CD4-positive, CD25-positive, alpha-beta regulatory T cell (primary cell): ENCODE measurements at regions not wholly inside any gene's neighbourhood (a gene's known extent, or its start where the extent isn't known, plus 50 kb on each side); places are given as distances from the start of the nearest gene placed in this dataset.

ENCODE experiments used
- ATAC-seq, 2 donors: fragments of 150-1000 bp; cut with Tn5 transposase; one replicate each; pipeline ENCODE4 v1.10.0; 2021; ENCODE audit warnings: low read depth in 2 of 2, moderate number of reproducible peaks in 2 of 2, moderate library complexity in 1 of 2
- DNase-seq, 3 donors: peaks; one replicate each; pipeline versions ENCODE4 v3.0.0 to v3.0.0-alpha.2; 2012 to 2022; ENCODE audit warnings: mixed read lengths in 1 of 3
- H3K27ac ChIP-seq: one replicate; pipeline ENCODE4 v1.7.0; 2013; ENCODE audit warnings: mild to moderate bottlenecking, low read length; ENCODE audit not compliant: insufficient read depth, poor library complexity, severe bottlenecking
- H3K27me3 ChIP-seq: one replicate; pipeline ENCODE4 v1.7.0; 2013; ENCODE audit warnings: low read length; ENCODE audit not compliant: control insufficient read depth, insufficient read depth
- H3K36me3 ChIP-seq: one replicate; pipeline ENCODE4 v1.7.0; 2013; ENCODE audit warnings: mild to moderate bottlenecking, low read length, moderate library complexity; ENCODE audit not compliant: control insufficient read depth, insufficient read depth
- H3K4me1 ChIP-seq: 2 replicates; pipeline ENCODE4 v1.7.0; 2013; ENCODE audit warnings: mild to moderate bottlenecking, low read length; ENCODE audit not compliant: insufficient read depth, control insufficient read depth, poor library complexity, severe bottlenecking
- H3K4me3 ChIP-seq: one replicate; pipeline ENCODE4 v1.7.0; 2013; ENCODE audit warnings: low read depth, mild to moderate bottlenecking, low read length, moderate library complexity
- H3K9me3 ChIP-seq, 2 experiments: 1 replicate in 1 of 2; 2 replicates in 1 of 2; pipeline ENCODE4 v1.7.0; 2013; ENCODE audit warnings: low read length in 2 of 2, mild to moderate bottlenecking in 1 of 2, moderate library complexity in 1 of 2; ENCODE audit not compliant: control insufficient read depth in 2 of 2
- H3K27ac Mint-ChIP-seq, 3 donors: one replicate each; pipeline ENCODE4 v1.8.0; 2020 to 2022; ENCODE audit warnings: mild to moderate bottlenecking in 3 of 3, mixed read lengths in 3 of 3, moderate library complexity in 2 of 3
- H3K27me3 Mint-ChIP-seq: one replicate; pipeline ENCODE4 v1.8.0; 2022; ENCODE audit warnings: mild to moderate bottlenecking, mixed read lengths
- H3K36me3 Mint-ChIP-seq: one replicate; pipeline ENCODE4 v1.8.0; 2020; ENCODE audit warnings: mixed read lengths
- H3K4me1 Mint-ChIP-seq, 4 donors: one replicate each; pipeline ENCODE4 v1.8.0; 2020 to 2022; ENCODE audit warnings: mixed read lengths in 4 of 4, mild to moderate bottlenecking in 1 of 4
- H3K4me3 Mint-ChIP-seq, 4 donors: one replicate each; pipeline ENCODE4 v1.8.0; 2020 to 2022; ENCODE audit warnings: mild to moderate bottlenecking in 4 of 4, mixed read lengths in 4 of 4, moderate library complexity in 3 of 4
- H3K9me3 Mint-ChIP-seq, 7 donors: one replicate each; pipeline ENCODE4 v1.8.0; 2020 to 2022; ENCODE audit warnings: mixed read lengths in 7 of 7, mild to moderate bottlenecking in 3 of 7, moderate library complexity in 2 of 7

DNA sequence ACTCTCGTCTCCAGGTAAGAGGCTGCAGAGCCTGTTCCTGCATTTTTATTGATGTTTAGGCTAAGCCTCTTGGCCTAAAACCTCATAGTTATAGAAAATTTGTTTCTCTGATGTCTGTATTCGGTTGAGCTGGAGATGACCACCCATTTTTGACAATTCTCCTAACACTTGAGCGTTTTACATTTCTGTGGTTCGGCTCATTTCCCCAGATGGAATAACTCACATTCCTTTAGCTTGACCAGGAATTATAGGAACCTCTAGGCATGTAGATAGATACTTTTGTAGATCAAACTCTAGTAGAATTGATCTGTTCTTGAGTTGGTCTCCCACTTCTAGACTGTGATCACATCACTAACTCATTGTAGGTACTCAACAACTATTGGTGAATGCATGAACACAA, 172.6 kb upstream of the CADM1 start:
- Mint-ChIP-seq H3K4me1 (no peaks in the 10 kb centered on the region), H3K27ac (no peak overlapping the region), H3K27me3 (no peaks in the 10 kb centered on the region), H3K9me3 (no peaks in the 10 kb centered on the region), H3K36me3 (no peaks in the 10 kb centered on the region), H3K4me3 (no peak overlapping the region)
- Histone ChIP-seq H3K9me3 (peaks cover 0 to 2% of the 10 kb centered on the region in 2 experiments), H3K27me3 (no peaks in the 10 kb centered on the region), H3K27ac (no peak overlapping the region), H3K4me3 (no peak overlapping the region), H3K4me1 (no peaks in the 10 kb centered on the region), H3K36me3 (no peaks in the 10 kb centered on the region)
- DNase-seq: no peak
- no peak for ATAC-seq

GRCh38 chr11:115676206-115676605, 172.0 kb upstream of the CADM1 start:
- no peaks in the 10 kb centered on the region for H3K27me3 Mint-ChIP-seq
- no peak for ATAC-seq

GRCh38 chr11:115674937-115675544, 170.8 kb upstream of the CADM1 start:
- Histone ChIP-seq H3K4me3 (no peak overlapping the region), H3K36me3 (no peaks in the 10 kb centered on the region), H3K9me3 (no peaks in the 10 kb centered on the region), H3K27ac (no peak overlapping the region), H3K27me3 (no peaks in the 10 kb centered on the region), H3K4me1 (no peaks in the 10 kb centered on the region)
- no peaks in the 10 kb centered on the region for H3K4me1 Mint-ChIP-seq
- no peak for ATAC-seq
- no peak for DNase-seq
- H3K27ac Mint-ChIP-seq: no peak overlapping the region
- H3K9me3 Mint-ChIP-seq: peaks cover 0 to under 1% (median 0%) of the 10 kb centered on the region in 7 donors
- H3K4me3 Mint-ChIP-seq: no peak overlapping the region
- no peaks in the 10 kb centered on the region for H3K36me3 Mint-ChIP-seq
- H3K27me3 Mint-ChIP-seq: no peaks in the 10 kb centered on the region

More at GRCh38 chr11:115676206-115676605, 172.0 kb upstream of the CADM1 start:
- DNase-seq: no peak
- peaks cover 0 to 1% of the 10 kb centered on the region in 2 experiments for H3K9me3 ChIP-seq
- no peaks in the 10 kb centered on the region for H3K4me1 Mint-ChIP-seq
- no peak overlapping the region for H3K27ac Mint-ChIP-seq
- H3K9me3 Mint-ChIP-seq: no peaks in the 10 kb centered on the region
- no peaks in the 10 kb centered on the region for H3K4me1 ChIP-seq
- no peak overlapping the region for H3K4me3 Mint-ChIP-seq
- no peaks in the 10 kb centered on the region for H3K36me3 Mint-ChIP-seq
- H3K4me3 ChIP-seq: no peak overlapping the region
- H3K27ac ChIP-seq: no peak overlapping the region
- no peaks in the 10 kb centered on the region for H3K36me3 ChIP-seq
- H3K27me3 ChIP-seq: no peaks in the 10 kb centered on the region

GRCh38 chr11:115674176-115674936, 170.1 kb upstream of the CADM1 start:
- Histone ChIP-seq H3K9me3 (no peaks in the 10 kb centered on the region), H3K36me3 (no peaks in the 10 kb centered on the region), H3K27me3 (no peaks in the 10 kb centered on the region), H3K27ac (no peak overlapping the region), H3K4me3 (no peak overlapping the region), H3K4me1 (no peaks in the 10 kb centered on the region)
- no peak overlapping the region for H3K27ac Mint-ChIP-seq
- H3K27me3 Mint-ChIP-seq: no peaks in the 10 kb centered on the region
- no peaks in the 10 kb centered on the region for H3K36me3 Mint-ChIP-seq
- H3K4me1 Mint-ChIP-seq: no peaks in the 10 kb centered on the region
- H3K4me3 Mint-ChIP-seq: no peak overlapping the region
- DNase-seq (no peak), ATAC-seq (no peak)
- H3K9me3 Mint-ChIP-seq: peaks cover 0 to 2% (median 0%) of the 10 kb centered on the region in 7 donors

DNA sequence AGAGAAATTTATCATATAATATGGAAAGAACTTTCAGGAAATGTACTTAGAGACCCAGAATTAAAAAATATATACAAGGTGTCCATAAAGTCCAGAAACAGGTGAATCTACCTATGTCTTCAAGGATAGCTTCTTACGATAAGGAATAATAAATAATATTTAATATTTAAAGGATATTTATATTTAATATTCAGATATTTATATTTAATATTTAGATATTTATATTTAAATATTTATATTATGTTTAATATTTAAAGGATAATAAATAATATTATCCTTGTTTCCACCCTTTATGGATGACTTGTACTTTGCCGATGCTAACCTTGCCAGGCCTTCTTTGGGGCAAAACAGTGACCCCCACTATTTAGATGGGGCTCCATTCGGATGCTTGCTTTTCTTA, 169.5 kb upstream of the CADM1 start:
- Histone ChIP-seq H3K4me3 (no peak overlapping the region), H3K9me3 (no peaks in the 10 kb centered on the region), H3K36me3 (no peaks in the 10 kb centered on the region), H3K4me1 (no peaks in the 10 kb centered on the region), H3K27ac (no peak overlapping the region), H3K27me3 (no peaks in the 10 kb centered on the region)
- H3K27ac Mint-ChIP-seq: no peak overlapping the region
- H3K4me1 Mint-ChIP-seq: no peaks in the 10 kb centered on the region
- peaks cover 0 to 2% (median 0%) of the 10 kb centered on the region in 7 donors for H3K9me3 Mint-ChIP-seq
- H3K36me3 Mint-ChIP-seq: no peaks in the 10 kb centered on the region
- ATAC-seq (no peak), DNase-seq (no peak)
- no peak overlapping the region for H3K4me3 Mint-ChIP-seq
- H3K27me3 Mint-ChIP-seq: no peaks in the 10 kb centered on the region

DNA sequence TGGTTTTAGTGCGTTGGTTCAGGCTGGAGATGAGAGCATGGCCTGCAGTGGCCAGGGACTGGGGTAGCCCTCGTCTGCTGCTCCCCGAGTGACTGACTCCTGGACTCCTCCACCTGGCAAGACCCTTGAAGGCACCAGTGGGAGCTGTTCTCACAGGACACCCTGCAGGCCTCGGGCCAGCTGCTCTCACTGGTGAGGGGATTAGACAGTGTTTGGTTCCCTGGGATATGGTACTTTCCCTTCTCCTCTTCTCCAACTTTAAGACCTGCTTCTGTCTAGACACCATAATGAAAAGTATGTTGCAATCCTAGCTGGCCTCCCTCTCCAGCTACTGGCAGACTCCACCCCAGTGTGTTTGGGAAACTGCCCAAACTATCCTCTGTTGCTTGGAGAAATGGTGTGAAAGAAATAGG, 168.8 kb upstream of the CADM1 start:
- no peaks in the 10 kb centered on the region for H3K27me3 ChIP-seq
- no peak overlapping the region for H3K27ac Mint-ChIP-seq

DNA sequence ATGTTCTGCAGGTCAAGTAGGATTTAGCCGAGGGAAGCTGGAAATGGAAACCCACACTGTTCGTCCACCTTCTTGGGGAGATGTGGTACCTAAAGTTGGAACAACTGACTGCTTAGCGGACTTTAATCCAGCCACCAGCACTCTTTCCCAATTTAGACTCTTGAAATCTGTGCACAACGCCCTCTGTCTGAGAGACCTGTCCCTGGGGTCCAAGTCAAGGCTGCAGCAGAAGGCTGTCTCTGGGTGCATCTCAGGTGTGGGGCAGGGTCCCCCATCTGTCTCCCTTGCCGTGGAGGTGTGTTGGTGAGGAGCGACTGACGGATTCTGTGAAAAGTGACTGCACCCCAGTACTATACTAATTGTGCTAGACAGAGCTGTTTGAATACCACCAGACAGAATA, 168.2 kb upstream of the CADM1 start:
- Mint-ChIP-seq H3K4me1 (no peaks in the 10 kb centered on the region), H3K27me3 (no peaks in the 10 kb centered on the region), H3K27ac (no peak overlapping the region), H3K36me3 (no peaks in the 10 kb centered on the region), H3K9me3 (peaks cover 0 to 3% (median 0%) of the 10 kb centered on the region in 7 donors), H3K4me3 (no peak overlapping the region)
- Histone ChIP-seq H3K27me3 (no peaks in the 10 kb centered on the region), H3K4me3 (no peak overlapping the region), H3K36me3 (no peaks in the 10 kb centered on the region), H3K27ac (no peak overlapping the region), H3K9me3 (no peaks in the 10 kb centered on the region), H3K4me1 (no peaks in the 10 kb centered on the region)
- no peak for ATAC-seq
- DNase-seq: no peak

More for the DNA sequence above, 168.8 kb upstream of the CADM1 start:
- H3K36me3 ChIP-seq: no peaks in the 10 kb centered on the region
- Mint-ChIP-seq H3K4me3 (no peak overlapping the region), H3K4me1 (no peaks in the 10 kb centered on the region), H3K9me3 (peaks cover 0 to 3% (median 0%) of the 10 kb centered on the region in 7 donors), H3K36me3 (no peaks in the 10 kb centered on the region), H3K27me3 (no peaks in the 10 kb centered on the region)
- H3K27ac ChIP-seq: no peak overlapping the region
- ATAC-seq: no peak
- H3K9me3 ChIP-seq: no peaks in the 10 kb centered on the region
- DNase-seq: no peak
- no peak overlapping the region for H3K4me3 ChIP-seq
- H3K4me1 ChIP-seq: no peaks in the 10 kb centered on the region
